ENCODE measurements at regions not wholly inside any gene's neighbourhood (a gene's known extent, or its start where the extent isn't known, plus 50 kb on each side); places are given as distances from the start of the nearest gene placed in this dataset.
"Not testable (repeated sequence)": the region's sequence is repeated elsewhere in the genome, so short reads cannot be mapped to it uniquely, and the experiment has no call there.

DNA sequence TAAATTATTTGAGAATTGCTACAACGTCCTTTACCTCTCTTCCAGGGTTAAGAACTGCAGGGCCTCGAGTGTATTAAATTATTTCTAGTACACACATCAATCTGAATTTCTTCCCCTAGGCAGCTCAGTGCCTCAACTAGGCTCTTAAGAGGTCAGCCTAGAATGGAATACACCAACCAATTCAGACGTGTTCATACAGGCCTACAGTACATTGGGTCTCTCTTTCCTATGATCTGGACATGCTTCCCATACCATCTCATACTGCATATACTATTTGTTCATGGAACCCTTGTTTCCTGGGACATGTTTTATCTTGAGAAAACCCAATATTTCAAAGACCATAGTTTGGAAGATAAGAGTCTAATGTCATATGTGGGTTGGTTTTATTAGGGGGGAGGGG, 434.1 kb upstream of the WWC1 start:
- H3K9ac ChIP-seq (ENCODE audit: low read depth in 1 of 3, low read length in 3 of 3) = no peak overlapping the region
- no peaks in the 10 kb centered on the region for H3K36me3 ChIP-seq (ENCODE audit: control insufficient read depth in 3 of 3, insufficient read depth in 3 of 3, low read length in 3 of 3)
- H3K27ac ChIP-seq (ENCODE audit: low read depth, low read length) = no peak overlapping the region
- H3K27me3 ChIP-seq (ENCODE audit: control insufficient read depth in 3 of 3, insufficient read depth in 3 of 3, low read length in 3 of 3) = no peaks in the 10 kb centered on the region
- H3K4me3 ChIP-seq (ENCODE audit: low read length in 3 of 3) = no peak overlapping the region
- H3K9me3 ChIP-seq (ENCODE audit: control insufficient read depth in 3 of 3, low read length in 3 of 3) = no peaks in the 10 kb centered on the region
- no peaks in the 10 kb centered on the region for H3K4me1 ChIP-seq (ENCODE audit: control insufficient read depth in 3 of 3, insufficient read depth in 3 of 3, low read length in 3 of 3)

DNA sequence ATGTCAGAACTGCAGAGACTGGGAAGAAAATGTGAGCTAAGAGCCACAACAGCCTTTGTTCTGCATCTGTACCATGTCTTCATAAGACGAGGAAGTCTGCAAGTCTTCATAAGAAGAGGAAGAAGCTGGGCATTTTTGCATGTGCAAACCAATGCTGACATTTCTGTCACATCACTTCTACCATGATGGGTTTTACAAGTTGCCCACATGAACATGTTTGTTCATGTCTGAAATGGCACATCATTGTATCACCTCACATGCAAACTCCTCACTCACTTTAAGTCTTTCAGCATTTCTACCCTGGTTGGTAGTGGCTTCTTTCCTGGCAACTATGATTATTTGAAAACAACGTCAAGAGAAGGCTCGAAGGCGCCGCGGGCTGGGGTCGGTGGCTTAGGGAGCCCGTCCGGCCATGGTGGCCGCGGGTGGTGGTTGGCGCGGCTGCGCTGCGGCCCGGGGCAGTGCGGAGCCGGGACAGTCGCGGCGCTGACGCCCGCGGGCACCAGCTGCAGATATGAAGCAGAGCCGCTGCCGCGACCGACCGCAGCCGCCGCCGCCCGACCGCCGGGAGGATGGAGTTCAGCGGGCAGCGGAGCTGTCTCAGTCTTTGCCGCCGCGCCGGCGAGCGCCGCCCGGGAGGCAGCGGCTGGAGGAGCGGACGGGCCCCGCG, 433.1 kb upstream of the WWC1 start:
- H3K27ac ChIP-seq (ENCODE audit: low read depth, low read length) = not testable (repeated sequence)

DNA sequence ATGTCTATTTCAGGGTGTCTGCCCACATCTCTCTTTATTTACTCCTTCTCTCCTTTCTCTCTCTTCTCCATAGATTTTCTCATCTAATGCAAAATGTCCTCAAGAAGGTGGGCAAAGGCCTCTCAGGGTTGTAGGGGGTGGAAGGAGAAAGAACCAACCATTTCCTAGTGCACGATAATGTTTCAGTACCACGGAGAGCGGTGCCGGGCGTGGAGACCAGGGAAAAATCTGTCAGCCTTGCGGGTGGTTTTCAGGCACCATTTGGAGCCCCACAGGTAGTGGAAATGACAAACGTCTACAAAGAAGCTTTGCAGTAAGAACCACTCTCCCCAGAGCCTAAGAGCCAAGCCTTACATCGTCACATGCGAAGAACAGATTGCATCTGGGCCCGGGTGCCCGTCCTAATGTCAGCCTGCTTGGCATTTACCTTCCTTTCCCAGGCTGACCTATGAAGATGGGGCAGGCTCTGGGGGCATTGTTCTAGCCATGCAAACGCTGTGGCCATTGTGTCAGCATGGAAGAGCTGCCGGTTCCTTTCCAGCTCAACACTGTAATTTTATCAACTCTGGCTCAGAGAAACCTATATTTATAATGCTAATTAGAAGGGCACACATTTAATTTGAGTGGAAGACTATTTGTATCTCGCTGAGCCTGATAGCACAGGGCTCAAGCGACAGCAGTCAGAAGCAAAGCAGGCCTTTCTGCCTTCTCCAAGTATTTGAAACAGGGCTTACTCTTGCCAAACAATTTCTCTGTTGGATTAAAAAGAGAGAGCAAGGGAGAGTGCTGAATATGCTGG, 430.1 kb upstream of the WWC1 start:
- no peaks in the 10 kb centered on the region for H3K27me3 ChIP-seq (ENCODE audit: control insufficient read depth in 3 of 3, insufficient read depth in 3 of 3, low read length in 3 of 3)
- no peaks in the 10 kb centered on the region for H3K9me3 ChIP-seq (ENCODE audit: control insufficient read depth in 3 of 3, low read length in 3 of 3)
- H3K4me1 ChIP-seq (ENCODE audit: control insufficient read depth in 3 of 3, insufficient read depth in 3 of 3, low read length in 3 of 3) = no peaks in the 10 kb centered on the region
- no peak overlapping the region for H3K27ac ChIP-seq (ENCODE audit: low read depth, low read length)
- no peak overlapping the region for H3K9ac ChIP-seq (ENCODE audit: low read depth in 1 of 3, low read length in 3 of 3)
- H3K4me3 ChIP-seq (ENCODE audit: low read length in 3 of 3) = no peak overlapping the region
- no peaks in the 10 kb centered on the region for H3K36me3 ChIP-seq (ENCODE audit: control insufficient read depth in 3 of 3, insufficient read depth in 3 of 3, low read length in 3 of 3)

More for the DNA sequence above, 433.1 kb upstream of the WWC1 start:
- H3K4me3 ChIP-seq (ENCODE audit: low read length in 3 of 3); H3K27me3 ChIP-seq (ENCODE audit: control insufficient read depth in 3 of 3, insufficient read depth in 3 of 3, low read length in 3 of 3); H3K9me3 ChIP-seq (ENCODE audit: control insufficient read depth in 3 of 3, low read length in 3 of 3); H3K9ac ChIP-seq (ENCODE audit: low read depth in 1 of 3, low read length in 3 of 3); H3K4me1 ChIP-seq (ENCODE audit: control insufficient read depth in 3 of 3, insufficient read depth in 3 of 3, low read length in 3 of 3); H3K36me3 ChIP-seq (ENCODE audit: control insufficient read depth in 3 of 3, insufficient read depth in 3 of 3, low read length in 3 of 3): not testable (repeated sequence)

DNA sequence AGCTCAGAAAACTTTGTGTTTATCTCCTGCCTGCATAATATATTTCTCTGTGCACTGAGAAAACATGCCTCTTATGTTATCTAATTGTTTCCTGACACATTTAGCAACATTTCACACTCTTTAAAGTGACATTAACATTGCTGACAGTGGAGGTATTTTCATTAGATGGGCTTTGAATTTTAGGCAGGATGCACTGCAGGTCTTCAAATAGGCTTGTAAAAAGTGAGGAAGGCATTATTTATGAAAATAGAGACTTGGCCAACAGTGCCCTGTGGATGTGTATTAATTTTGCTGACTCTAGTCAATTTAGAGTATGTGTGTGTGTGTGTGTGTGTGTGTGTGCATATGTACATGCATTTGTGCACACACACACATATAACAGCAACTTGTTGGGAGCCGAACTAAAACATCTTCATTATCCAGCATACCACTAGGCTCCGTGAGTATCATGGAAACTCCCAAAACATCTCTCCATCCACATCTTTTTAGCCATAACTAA, 429.5 kb upstream of the WWC1 start:
- Histone ChIP-seq H3K27ac (ENCODE audit: low read depth, low read length) (no peak overlapping the region), H3K36me3 (ENCODE audit: control insufficient read depth in 3 of 3, insufficient read depth in 3 of 3, low read length in 3 of 3) (no peaks in the 10 kb centered on the region), H3K4me1 (ENCODE audit: control insufficient read depth in 3 of 3, insufficient read depth in 3 of 3, low read length in 3 of 3) (no peaks in the 10 kb centered on the region), H3K27me3 (ENCODE audit: control insufficient read depth in 3 of 3, insufficient read depth in 3 of 3, low read length in 3 of 3) (no peaks in the 10 kb centered on the region), H3K9ac (ENCODE audit: low read depth in 1 of 3, low read length in 3 of 3) (no peak overlapping the region), H3K4me3 (ENCODE audit: low read length in 3 of 3) (no peak overlapping the region), H3K9me3 (ENCODE audit: control insufficient read depth in 3 of 3, low read length in 3 of 3) (no peaks in the 10 kb centered on the region)

DNA sequence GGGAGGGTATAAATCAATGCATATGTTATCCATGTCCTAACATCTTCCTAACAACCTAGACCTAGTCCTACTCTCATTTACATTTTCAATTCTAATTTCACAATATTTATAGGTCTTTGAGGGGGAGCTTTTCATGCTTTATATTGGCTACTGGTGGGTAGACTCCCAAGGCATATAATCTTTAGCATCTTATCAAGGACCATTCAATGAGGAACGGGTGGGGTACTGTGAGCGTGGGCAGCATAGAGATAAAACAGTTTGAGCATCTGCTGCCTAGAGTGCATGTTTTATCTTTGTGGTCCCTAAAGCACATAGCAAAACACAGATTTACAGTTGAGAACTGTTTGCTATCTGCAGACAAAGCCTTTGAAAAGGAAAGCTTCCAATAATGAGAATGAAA, 427.6 kb upstream of the WWC1 start:
- no peaks in the 10 kb centered on the region for H3K4me1 ChIP-seq (ENCODE audit: control insufficient read depth in 3 of 3, insufficient read depth in 3 of 3, low read length in 3 of 3)
- H3K27ac ChIP-seq (ENCODE audit: low read depth, low read length) = no peak overlapping the region
- H3K9ac ChIP-seq (ENCODE audit: low read depth in 1 of 3, low read length in 3 of 3) = no peak overlapping the region
- no peaks in the 10 kb centered on the region for H3K27me3 ChIP-seq (ENCODE audit: control insufficient read depth in 3 of 3, insufficient read depth in 3 of 3, low read length in 3 of 3)
- H3K36me3 ChIP-seq (ENCODE audit: control insufficient read depth in 3 of 3, insufficient read depth in 3 of 3, low read length in 3 of 3) = no peaks in the 10 kb centered on the region
- H3K4me3 ChIP-seq (ENCODE audit: low read length in 3 of 3) = no peak overlapping the region
- H3K9me3 ChIP-seq (ENCODE audit: control insufficient read depth in 3 of 3, low read length in 3 of 3) = no peaks in the 10 kb centered on the region

DNA sequence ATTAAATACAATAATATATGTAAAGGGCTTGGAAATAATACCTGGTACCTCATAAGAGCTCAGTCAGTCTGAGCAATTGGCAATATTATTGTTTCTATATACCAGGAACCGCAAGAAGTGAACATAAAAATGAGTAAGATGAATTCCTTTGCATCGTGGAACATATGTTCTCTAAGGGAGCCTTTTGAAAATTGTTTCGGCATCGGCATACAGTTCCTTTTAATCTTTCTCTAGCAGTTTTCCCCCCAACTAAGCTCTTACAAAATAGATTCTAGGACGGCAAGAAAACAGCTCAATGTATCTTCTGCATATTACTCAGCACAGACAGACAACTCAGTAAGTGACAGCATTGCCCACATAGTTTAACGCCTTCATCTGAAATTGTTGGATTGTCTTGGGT, 426.6 kb upstream of the WWC1 start:
- Histone ChIP-seq H3K4me1 (ENCODE audit: control insufficient read depth in 3 of 3, insufficient read depth in 3 of 3, low read length in 3 of 3) (no peaks in the 10 kb centered on the region), H3K36me3 (ENCODE audit: control insufficient read depth in 3 of 3, insufficient read depth in 3 of 3, low read length in 3 of 3) (no peaks in the 10 kb centered on the region), H3K27ac (ENCODE audit: low read depth, low read length) (no peak overlapping the region), H3K27me3 (ENCODE audit: control insufficient read depth in 3 of 3, insufficient read depth in 3 of 3, low read length in 3 of 3) (no peaks in the 10 kb centered on the region), H3K4me3 (ENCODE audit: low read length in 3 of 3) (no peak overlapping the region), H3K9me3 (ENCODE audit: control insufficient read depth in 3 of 3, low read length in 3 of 3) (no peaks in the 10 kb centered on the region), H3K9ac (ENCODE audit: low read depth in 1 of 3, low read length in 3 of 3) (no peak overlapping the region)

DNA sequence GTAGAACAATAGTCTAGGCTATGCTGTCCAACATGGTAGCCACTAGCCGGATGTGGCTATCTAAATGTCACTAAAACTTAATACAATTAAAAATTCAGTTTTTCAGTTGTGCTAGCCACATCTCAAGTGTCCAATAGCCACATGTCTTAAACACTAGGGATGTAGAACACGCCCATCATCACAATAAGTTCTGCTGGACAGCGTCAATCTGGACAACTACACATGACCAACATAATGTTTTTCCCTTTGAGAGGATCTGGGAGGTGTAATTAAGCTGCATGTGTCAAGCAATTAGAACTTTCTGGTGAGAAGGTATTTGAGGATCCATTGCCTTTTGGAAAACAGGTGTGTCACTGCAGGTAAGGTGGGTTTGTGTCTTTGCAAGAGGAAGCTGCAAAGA, 424.6 kb upstream of the WWC1 start:
- H3K27me3 ChIP-seq (ENCODE audit: control insufficient read depth in 3 of 3, insufficient read depth in 3 of 3, low read length in 3 of 3) = no peaks in the 10 kb centered on the region
- no peak overlapping the region for H3K27ac ChIP-seq (ENCODE audit: low read depth, low read length)
- H3K9me3 ChIP-seq (ENCODE audit: control insufficient read depth in 3 of 3, low read length in 3 of 3) = no peaks in the 10 kb centered on the region
- H3K9ac ChIP-seq (ENCODE audit: low read depth in 1 of 3, low read length in 3 of 3) = no peak overlapping the region
- no peaks in the 10 kb centered on the region for H3K36me3 ChIP-seq (ENCODE audit: control insufficient read depth in 3 of 3, insufficient read depth in 3 of 3, low read length in 3 of 3)
- H3K4me1 ChIP-seq (ENCODE audit: control insufficient read depth in 3 of 3, insufficient read depth in 3 of 3, low read length in 3 of 3) = no peaks in the 10 kb centered on the region
- H3K4me3 ChIP-seq (ENCODE audit: low read length in 3 of 3) = no peak overlapping the region

DNA sequence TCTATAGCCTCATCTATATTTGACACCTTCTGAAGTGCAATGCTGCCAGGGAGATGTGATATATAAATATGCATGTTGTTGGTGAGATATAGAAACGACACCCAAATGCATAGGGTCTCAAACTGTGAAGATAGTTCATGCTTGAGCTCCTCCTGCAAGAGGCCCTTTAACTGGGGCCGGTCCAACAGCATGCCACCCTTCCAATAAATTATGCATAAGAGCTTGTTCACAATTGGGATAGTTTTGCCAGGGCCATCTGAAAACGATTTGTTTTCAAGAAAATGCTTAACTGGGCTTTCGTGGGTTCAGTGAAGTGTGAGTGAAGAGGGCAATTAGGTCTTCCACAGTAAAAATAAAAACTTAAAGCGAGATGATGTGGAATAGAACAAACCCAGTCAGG, 424.2 kb upstream of the WWC1 start:
- no peaks in the 10 kb centered on the region for H3K9me3 ChIP-seq (ENCODE audit: control insufficient read depth in 3 of 3, low read length in 3 of 3)
- H3K27ac ChIP-seq (ENCODE audit: low read depth, low read length) = no peak overlapping the region
- H3K9ac ChIP-seq (ENCODE audit: low read depth in 1 of 3, low read length in 3 of 3) = no peak overlapping the region
- H3K4me3 ChIP-seq (ENCODE audit: low read length in 3 of 3) = no peak overlapping the region
- H3K36me3 ChIP-seq (ENCODE audit: control insufficient read depth in 3 of 3, insufficient read depth in 3 of 3, low read length in 3 of 3) = no peaks in the 10 kb centered on the region
- H3K27me3 ChIP-seq (ENCODE audit: control insufficient read depth in 3 of 3, insufficient read depth in 3 of 3, low read length in 3 of 3) = no peaks in the 10 kb centered on the region
- no peaks in the 10 kb centered on the region for H3K4me1 ChIP-seq (ENCODE audit: control insufficient read depth in 3 of 3, insufficient read depth in 3 of 3, low read length in 3 of 3)

DNA sequence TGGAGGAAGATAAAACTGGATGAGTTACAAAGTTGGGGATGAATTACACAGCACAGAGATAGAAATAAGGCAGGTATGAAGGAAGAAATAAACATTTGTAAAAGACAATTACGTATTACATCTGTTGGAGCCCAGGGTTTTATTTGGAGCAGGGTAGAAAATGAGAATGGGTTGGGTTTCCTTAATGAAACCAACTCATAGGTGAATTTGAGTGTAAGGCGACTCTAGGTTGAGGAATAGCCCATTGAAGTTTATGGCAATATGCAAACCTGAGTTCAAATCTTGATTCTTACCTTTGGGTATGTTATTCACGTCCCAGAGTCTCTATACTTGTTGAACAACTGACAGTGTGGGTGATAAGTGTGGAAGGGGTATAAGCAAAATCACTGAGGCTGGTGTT, 422.3 kb upstream of the WWC1 start:
- no peaks in the 10 kb centered on the region for H3K9me3 ChIP-seq (ENCODE audit: control insufficient read depth in 3 of 3, low read length in 3 of 3)
- no peak overlapping the region for H3K27ac ChIP-seq (ENCODE audit: low read depth, low read length)
- H3K36me3 ChIP-seq (ENCODE audit: control insufficient read depth in 3 of 3, insufficient read depth in 3 of 3, low read length in 3 of 3) = no peaks in the 10 kb centered on the region
- H3K9ac ChIP-seq (ENCODE audit: low read depth in 1 of 3, low read length in 3 of 3) = no peak overlapping the region
- H3K4me3 ChIP-seq (ENCODE audit: low read length in 3 of 3) = no peak overlapping the region
- no peaks in the 10 kb centered on the region for H3K4me1 ChIP-seq (ENCODE audit: control insufficient read depth in 3 of 3, insufficient read depth in 3 of 3, low read length in 3 of 3)
- H3K27me3 ChIP-seq (ENCODE audit: control insufficient read depth in 3 of 3, insufficient read depth in 3 of 3, low read length in 3 of 3) = no peaks in the 10 kb centered on the region

DNA sequence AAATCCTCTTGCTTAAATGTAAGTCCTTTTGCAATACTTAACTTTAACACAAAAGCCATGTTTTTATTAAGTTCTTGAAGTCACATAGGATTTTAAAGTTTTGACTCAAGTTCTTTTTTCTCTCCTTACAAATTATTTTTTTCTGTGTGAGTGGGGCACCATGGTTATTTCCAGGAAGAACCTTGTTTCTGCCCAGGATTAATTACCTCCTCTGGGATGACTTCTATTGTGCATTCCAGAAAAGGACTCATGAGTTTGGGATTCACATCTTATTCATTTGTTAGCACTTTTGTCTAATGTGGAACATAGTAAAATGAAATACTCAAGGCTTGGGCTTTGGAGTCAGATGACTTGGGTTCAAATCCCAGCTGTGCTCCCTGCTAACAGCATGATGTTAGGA, 421.4 kb upstream of the WWC1 start:
- Histone ChIP-seq H3K9me3 (ENCODE audit: control insufficient read depth in 3 of 3, low read length in 3 of 3) (peaks cover 0 to 3% (median 0%) of the 10 kb centered on the region in 3 donors), H3K27me3 (ENCODE audit: control insufficient read depth in 3 of 3, insufficient read depth in 3 of 3, low read length in 3 of 3) (no peaks in the 10 kb centered on the region), H3K4me1 (ENCODE audit: control insufficient read depth in 3 of 3, insufficient read depth in 3 of 3, low read length in 3 of 3) (no peaks in the 10 kb centered on the region), H3K9ac (ENCODE audit: low read depth in 1 of 3, low read length in 3 of 3) (no peak overlapping the region), H3K4me3 (ENCODE audit: low read length in 3 of 3) (no peak overlapping the region), H3K27ac (ENCODE audit: low read depth, low read length) (no peak overlapping the region), H3K36me3 (ENCODE audit: control insufficient read depth in 3 of 3, insufficient read depth in 3 of 3, low read length in 3 of 3) (no peaks in the 10 kb centered on the region)

Measured in skeletal muscle tissue (tissue), 3 donors.